Stimulated activated naive CD8-positive, alpha-beta T cell treated with anti-CD3 and anti-CD28 coated beads, Interleukin-15, Interleukin-2, amounts not matched to agents 100 ng/mL and 50 ng/mL, for 24 hours (primary cell): ENCODE measurements at regions not wholly inside any gene's neighbourhood (a gene's known extent, or its start where the extent isn't known, plus 50 kb on each side); places are given as distances from the start of the nearest gene placed in this dataset.

Experiments used
- H3K27ac Mint-ChIP-seq: one replicate; pipeline ENCODE4 v1.8.0; 2021; ENCODE audit warnings: mild to moderate bottlenecking, mixed read lengths
- H3K27me3 Mint-ChIP-seq: one replicate; pipeline ENCODE4 v1.8.0; 2021; ENCODE audit warnings: mixed read lengths
- H3K36me3 Mint-ChIP-seq: one replicate; pipeline ENCODE4 v1.8.0; 2021; ENCODE audit warnings: low read depth, mixed read lengths
- H3K4me1 Mint-ChIP-seq: one replicate; pipeline ENCODE4 v1.8.0; 2021; ENCODE audit warnings: low read depth, mixed read lengths
- H3K4me3 Mint-ChIP-seq: one replicate; pipeline ENCODE4 v1.8.0; 2021; ENCODE audit warnings: mild to moderate bottlenecking, mixed read lengths
- H3K9me3 Mint-ChIP-seq: one replicate; pipeline ENCODE4 v1.8.0; 2021; ENCODE audit warnings: mixed read lengths

- peaks cover 14% of the 10 kb centered on the region for H3K36me3 Mint-ChIP-seq
- no peak overlapping the region for H3K27ac Mint-ChIP-seq
- H3K9me3 Mint-ChIP-seq: peaks cover 9% of the 10 kb centered on the region
- peaks cover 20% of the 10 kb centered on the region for H3K4me1 Mint-ChIP-seq
- H3K27me3 Mint-ChIP-seq: peaks cover 50% of the 10 kb centered on the region
- no peak overlapping the region for H3K4me3 Mint-ChIP-seq
Measured at GRCh38 chr7:106413446-106413845, 128.7 kb upstream of the NAMPT start.

DNA sequence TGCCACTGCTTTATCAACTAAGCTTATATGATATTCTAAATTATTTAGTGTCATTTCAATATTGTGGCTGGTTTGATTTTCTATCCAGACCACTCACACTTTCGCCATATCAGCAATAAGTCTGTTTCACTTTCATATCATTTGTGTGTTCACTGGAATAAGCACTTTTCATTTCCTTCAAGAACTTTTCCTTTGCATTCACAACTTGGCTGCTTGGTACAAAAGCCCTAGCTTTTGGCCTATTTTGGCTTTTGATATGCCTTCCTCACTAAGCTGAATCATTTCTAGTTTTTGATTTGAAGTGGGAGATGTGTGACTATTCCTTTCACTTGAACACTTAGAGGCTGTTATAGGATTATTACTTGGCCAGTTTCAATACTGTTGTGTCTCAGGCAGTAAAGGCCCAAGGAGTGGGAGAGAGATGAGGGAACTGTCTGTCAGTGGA, 120.9 kb upstream of the NAMPT start:
- H3K27me3 Mint-ChIP-seq: peaks cover 44% of the 10 kb centered on the region
- H3K4me1 Mint-ChIP-seq: peaks cover 46% of the 10 kb centered on the region
- H3K4me3 Mint-ChIP-seq: peak overlapping the region; percentile 46
- H3K9me3 Mint-ChIP-seq: peaks cover 10% of the 10 kb centered on the region
- peak overlapping the region; percentile 79 for H3K27ac Mint-ChIP-seq
- peaks cover 9% of the 10 kb centered on the region for H3K36me3 Mint-ChIP-seq

DNA sequence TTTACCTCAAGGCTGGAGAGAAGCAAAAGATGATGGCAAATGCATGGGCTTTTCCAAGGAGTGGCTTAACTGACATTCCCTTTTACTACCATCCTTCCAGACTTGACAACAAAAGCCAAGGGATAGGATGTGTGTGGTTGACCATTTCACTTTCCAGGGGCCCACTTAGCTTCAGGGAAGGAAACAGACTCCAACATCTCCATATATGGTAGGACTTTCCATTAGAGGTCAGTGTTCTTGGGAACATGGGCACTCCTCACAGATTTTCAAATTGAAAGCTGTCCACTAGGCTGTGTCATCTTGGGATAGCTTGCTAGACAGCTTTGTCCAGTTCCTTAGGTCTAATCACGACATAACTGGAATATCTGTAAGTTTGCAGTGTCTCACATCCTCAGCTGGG, 118.1 kb upstream of the NAMPT start:
- Mint-ChIP-seq H3K4me3 (no peak overlapping the region), H3K27me3 (peaks cover 54% of the 10 kb centered on the region)

DNA sequence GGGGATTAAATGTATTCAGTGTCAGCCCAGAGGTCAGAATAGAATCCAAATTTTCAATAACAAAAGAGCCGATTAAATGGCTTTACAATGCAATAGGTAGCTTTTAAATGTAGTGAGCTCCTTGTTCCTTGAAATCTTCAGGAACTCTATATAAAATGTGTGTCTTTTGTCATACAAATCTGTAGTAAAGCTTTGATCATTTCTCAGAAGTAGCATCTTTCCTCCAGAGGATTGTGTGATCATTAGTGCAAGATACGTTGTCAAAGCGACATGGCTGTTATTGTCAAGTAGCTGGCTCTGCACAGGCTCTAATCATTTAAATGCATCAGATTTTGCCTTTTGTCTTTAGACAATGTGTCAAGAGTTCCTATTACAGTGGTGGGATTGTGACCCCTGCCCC, 116.1 kb upstream of the NAMPT start:
- peaks cover 28% of the 10 kb centered on the region for H3K4me1 Mint-ChIP-seq
- no peak overlapping the region for H3K4me3 Mint-ChIP-seq
- H3K27ac Mint-ChIP-seq: no peak overlapping the region
- peaks cover 69% of the 10 kb centered on the region for H3K27me3 Mint-ChIP-seq
- peaks cover 9% of the 10 kb centered on the region for H3K36me3 Mint-ChIP-seq
- H3K9me3 Mint-ChIP-seq: peaks cover 10% of the 10 kb centered on the region

More for the DNA sequence above, 118.1 kb upstream of the NAMPT start:
- H3K4me1 Mint-ChIP-seq: peaks cover 39% of the 10 kb centered on the region
- peaks cover 10% of the 10 kb centered on the region for H3K9me3 Mint-ChIP-seq
- peaks cover 9% of the 10 kb centered on the region for H3K36me3 Mint-ChIP-seq
- no peak overlapping the region for H3K27ac Mint-ChIP-seq

- Mint-ChIP-seq H3K36me3 (peaks cover 7% of the 10 kb centered on the region), H3K4me1 (peaks cover 9% of the 10 kb centered on the region), H3K9me3 (peaks cover 7% of the 10 kb centered on the region), H3K27me3 (peaks cover 78% of the 10 kb centered on the region), H3K27ac (no peak overlapping the region), H3K4me3 (no peak overlapping the region)
Measured at GRCh38 chr7:106398786-106399185, 114.0 kb upstream of the NAMPT start.

DNA sequence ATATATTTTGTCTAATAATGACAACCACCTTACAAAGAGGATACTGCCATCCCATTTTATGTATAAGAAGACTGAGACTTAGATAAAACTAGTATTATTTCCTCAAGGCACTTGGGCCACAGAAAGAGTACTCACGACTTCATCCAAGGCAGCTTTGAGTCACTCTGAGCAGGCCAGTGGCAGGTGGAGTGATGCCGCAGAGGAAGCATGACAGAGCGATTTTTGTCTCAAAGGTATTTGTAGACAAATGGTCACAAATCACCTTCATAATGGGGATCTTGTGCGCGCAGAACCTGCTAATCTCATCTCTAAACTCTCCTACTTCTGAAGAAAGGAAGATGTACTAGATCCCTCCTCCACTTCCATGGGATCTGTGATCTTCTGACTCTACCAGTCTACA, 113.2 kb upstream of the NAMPT start:
- Mint-ChIP-seq H3K4me3 (no peak overlapping the region), H3K36me3 (no peaks in the 10 kb centered on the region), H3K9me3 (no peaks in the 10 kb centered on the region), H3K27ac (no peak overlapping the region), H3K4me1 (peaks cover 3% of the 10 kb centered on the region), H3K27me3 (peaks cover 71% of the 10 kb centered on the region)

DNA sequence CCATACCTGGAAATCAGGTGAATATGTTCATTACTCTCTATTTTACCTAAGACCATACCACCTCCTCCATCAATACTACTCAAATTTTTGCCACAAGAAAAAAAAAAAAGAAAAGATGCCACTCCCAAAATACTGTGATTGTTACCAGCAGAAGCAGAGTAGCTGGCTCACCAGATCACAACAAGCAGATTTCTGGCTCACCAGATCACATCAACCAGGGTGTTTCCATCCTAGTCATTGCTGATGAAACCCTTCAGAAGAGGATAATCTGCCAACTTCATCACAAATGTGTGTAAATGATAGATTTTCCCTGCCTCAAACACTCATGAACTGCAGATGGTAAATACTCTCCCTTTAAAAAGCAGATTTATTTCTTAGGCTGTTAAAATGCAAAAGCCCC, 109.7 kb upstream of the NAMPT start:
- H3K9me3 Mint-ChIP-seq: no peaks in the 10 kb centered on the region
- H3K27me3 Mint-ChIP-seq: peaks cover 56% of the 10 kb centered on the region
- H3K27ac Mint-ChIP-seq: no peak overlapping the region
- peaks cover 3% of the 10 kb centered on the region for H3K4me1 Mint-ChIP-seq
- H3K4me3 Mint-ChIP-seq: no peak overlapping the region
- no peaks in the 10 kb centered on the region for H3K36me3 Mint-ChIP-seq

DNA sequence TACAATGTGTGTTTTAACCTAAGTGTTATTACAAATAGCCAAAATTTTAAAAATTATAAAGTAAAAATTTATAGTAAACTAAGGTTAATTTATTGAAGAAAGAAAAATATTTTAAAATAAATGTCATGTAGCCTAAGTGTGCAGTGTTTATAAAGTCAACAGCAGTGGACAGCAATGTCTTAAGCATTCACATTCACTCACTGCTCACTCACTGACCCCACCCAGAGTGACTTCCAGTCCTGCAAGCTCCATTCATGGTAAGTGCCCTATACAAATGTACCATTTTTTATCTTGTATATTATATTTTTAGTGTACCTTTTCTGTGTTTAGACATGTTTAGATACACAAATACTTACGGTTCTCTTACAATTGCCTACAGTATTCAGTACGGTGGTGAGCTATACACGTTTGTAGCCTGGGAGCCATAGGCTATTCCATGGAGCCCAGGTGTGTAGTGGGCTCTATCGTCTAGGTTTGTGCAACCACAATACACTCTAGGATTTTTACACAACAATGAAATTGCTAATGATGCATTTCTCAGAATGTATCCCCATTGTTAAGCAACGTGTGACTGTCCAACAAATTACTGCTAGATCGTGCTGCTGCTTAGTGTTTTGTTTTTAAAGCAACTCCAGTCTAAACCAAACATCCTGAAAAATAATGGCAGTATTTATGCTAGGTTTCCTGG, 108.9 kb upstream of the NAMPT start:
- Mint-ChIP-seq H3K27me3 (peaks cover 47% of the 10 kb centered on the region), H3K27ac (no peak overlapping the region), H3K36me3 (no peaks in the 10 kb centered on the region), H3K4me3 (no peak overlapping the region), H3K4me1 (peaks cover 3% of the 10 kb centered on the region), H3K9me3 (no peaks in the 10 kb centered on the region)

DNA sequence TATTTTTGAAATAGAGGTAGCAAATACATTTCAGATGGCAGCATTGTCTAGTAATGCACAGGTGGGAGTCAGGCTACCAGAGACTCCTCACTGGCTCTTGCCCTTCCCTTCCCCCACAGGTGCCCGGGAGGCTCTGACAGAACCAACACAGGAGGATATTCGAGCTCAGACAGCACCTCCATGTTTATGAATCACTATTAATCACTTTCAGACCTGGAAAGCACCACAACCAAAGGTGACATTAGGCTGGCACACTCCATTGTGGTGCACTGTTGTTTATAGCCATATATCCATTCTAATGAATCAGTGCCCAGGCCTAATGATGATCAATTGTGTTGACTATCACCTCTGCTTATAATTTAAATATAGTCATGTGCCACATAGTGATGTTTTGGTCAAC, 107.8 kb upstream of the NAMPT start:
- no peak overlapping the region for H3K4me3 Mint-ChIP-seq
- no peaks in the 10 kb centered on the region for H3K36me3 Mint-ChIP-seq
- no peaks in the 10 kb centered on the region for H3K9me3 Mint-ChIP-seq
- H3K27ac Mint-ChIP-seq: no peak overlapping the region
- H3K4me1 Mint-ChIP-seq: peaks cover 3% of the 10 kb centered on the region
- peaks cover 40% of the 10 kb centered on the region for H3K27me3 Mint-ChIP-seq

DNA sequence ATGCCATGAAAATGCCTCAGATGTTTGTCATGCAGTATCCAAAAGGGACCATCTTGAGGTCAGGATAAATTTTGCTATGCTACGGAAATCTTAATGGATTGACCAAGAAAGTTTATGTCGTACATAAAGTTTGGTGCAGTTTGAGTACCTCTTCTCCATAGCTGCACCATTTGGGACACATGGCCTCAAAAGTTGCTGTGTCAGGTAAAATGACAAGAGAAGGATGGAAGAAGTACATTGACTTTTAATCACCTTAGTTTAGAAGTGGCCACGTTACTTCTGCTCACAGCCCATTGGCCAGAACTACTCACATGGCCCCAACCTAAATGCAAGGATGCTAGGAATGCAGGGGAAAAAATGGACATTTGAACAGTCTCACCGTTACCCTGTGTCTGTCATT, 107.4 kb upstream of the NAMPT start:
- Mint-ChIP-seq H3K4me1 (peaks cover 3% of the 10 kb centered on the region), H3K9me3 (no peaks in the 10 kb centered on the region), H3K27me3 (peaks cover 36% of the 10 kb centered on the region), H3K4me3 (no peak overlapping the region), H3K36me3 (no peaks in the 10 kb centered on the region), H3K27ac (no peak overlapping the region)

- Mint-ChIP-seq H3K4me3 (no peak overlapping the region), H3K27me3 (peaks cover 9% of the 10 kb centered on the region), H3K27ac (no peak overlapping the region), H3K4me1 (peaks cover 7% of the 10 kb centered on the region), H3K9me3 (no peaks in the 10 kb centered on the region), H3K36me3 (no peaks in the 10 kb centered on the region)
Measured at GRCh38 chr7:106386958-106387357, 102.2 kb upstream of the NAMPT start.

DNA sequence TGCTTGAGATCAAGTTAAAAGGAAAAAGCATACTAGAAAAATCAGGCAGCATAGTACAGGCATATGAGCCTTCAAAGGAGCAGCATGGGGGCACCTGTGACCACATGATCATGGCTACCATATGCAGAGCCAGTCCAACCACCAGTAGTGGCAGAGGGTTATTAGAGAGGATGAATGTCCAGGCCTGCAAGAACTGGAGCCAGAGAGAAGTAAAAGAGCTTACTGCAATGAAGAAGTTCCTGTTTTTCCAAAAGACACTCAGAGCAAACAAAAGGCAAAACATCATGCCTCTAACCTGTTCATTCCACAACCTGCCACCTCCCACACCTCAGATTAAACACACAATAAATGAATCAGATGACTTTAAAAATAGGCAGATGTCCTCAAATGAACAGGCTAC, 99.6 kb upstream of the NAMPT start:
- Mint-ChIP-seq H3K4me3 (no peak overlapping the region), H3K36me3 (no peaks in the 10 kb centered on the region), H3K4me1 (peaks cover 11% of the 10 kb centered on the region), H3K9me3 (no peaks in the 10 kb centered on the region), H3K27me3 (peaks cover 18% of the 10 kb centered on the region), H3K27ac (no peak overlapping the region)

DNA sequence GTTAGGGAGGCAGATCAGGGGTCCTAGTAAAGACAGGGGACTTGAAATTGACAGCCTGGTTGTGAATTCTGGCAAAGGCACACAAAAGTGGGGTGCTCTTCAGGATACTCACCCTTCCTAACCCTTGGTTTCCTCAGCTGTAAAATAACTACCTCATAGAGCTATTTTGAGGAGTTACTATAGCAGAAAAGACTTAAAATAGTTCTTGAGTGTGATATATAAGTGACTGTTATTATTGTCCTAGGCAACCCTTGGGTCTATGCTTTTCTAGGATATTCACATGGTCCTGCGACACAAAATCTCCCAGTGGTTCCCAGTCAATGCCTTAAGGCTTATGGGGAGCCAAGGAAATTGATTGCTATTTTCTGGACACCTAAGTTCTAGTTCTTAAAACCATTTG, 98.1 kb upstream of the NAMPT start:
- H3K9me3 Mint-ChIP-seq: no peaks in the 10 kb centered on the region
- H3K4me3 Mint-ChIP-seq: no peak overlapping the region
- peaks cover 18% of the 10 kb centered on the region for H3K27me3 Mint-ChIP-seq
- H3K4me1 Mint-ChIP-seq: peaks cover 14% of the 10 kb centered on the region
- H3K36me3 Mint-ChIP-seq: no peaks in the 10 kb centered on the region
- H3K27ac Mint-ChIP-seq: no peak overlapping the region

DNA sequence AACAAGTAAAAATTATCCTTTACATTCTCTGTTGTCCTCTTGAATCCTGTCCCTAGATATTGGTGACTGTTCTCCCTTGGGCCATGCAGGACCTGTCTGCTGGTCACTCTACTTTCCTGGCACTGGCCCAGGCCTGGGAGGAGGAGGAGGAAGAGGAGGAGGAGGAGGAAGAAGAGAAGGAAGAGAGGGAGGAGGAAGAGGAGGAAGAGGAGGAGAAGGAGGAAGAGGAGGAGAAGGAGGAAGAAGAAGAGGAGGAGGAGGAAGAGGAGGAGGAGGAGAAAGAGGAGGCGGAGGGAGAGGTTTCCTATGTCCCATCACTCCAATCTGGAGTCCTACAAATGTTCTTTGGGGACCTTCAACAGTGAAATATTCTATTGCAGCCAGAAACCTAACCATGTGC, 97.3 kb upstream of the NAMPT start:
- Mint-ChIP-seq H3K27ac (no peak overlapping the region), H3K4me3 (no peak overlapping the region), H3K27me3 (peaks cover 18% of the 10 kb centered on the region), H3K4me1 (peaks cover 19% of the 10 kb centered on the region), H3K9me3 (no peaks in the 10 kb centered on the region), H3K36me3 (no peaks in the 10 kb centered on the region)

GRCh38 chr7:106381252-106381651, 96.5 kb upstream of the NAMPT start:
- no peak overlapping the region for H3K4me3 Mint-ChIP-seq
- H3K27me3 Mint-ChIP-seq: peaks cover 18% of the 10 kb centered on the region
- no peak overlapping the region for H3K27ac Mint-ChIP-seq
- H3K4me1 Mint-ChIP-seq: peaks cover 22% of the 10 kb centered on the region
- H3K36me3 Mint-ChIP-seq: no peaks in the 10 kb centered on the region
- H3K9me3 Mint-ChIP-seq: no peaks in the 10 kb centered on the region

DNA sequence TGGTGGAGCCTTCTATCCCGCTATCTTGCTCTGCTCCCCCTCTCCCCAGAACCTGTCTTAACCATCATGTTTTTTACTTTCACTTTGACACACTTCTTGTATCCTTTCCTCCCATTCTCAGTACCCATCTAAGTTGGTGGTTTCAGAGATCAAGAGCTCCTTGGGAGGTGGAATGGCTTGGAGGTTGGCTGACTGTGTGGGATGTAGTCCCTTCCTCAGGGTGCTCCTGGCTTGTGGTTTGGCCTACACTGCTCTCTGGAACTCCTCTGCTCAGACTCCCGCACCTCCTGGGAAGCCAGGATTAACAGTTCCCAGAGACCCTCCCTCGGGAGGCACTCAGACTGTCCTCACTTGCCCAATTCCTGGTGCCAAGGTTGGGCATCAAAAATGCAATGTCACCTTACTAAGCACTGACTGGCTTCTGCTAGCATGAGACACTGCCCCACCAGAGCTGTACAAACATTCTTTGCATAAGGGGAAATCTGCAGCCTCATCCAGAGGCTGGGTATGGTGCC, 93.1 kb upstream of the NAMPT start:
- Mint-ChIP-seq H3K9me3 (no peaks in the 10 kb centered on the region), H3K27me3 (peaks cover 11% of the 10 kb centered on the region), H3K4me1 (peaks cover 15% of the 10 kb centered on the region), H3K27ac (no peak overlapping the region), H3K4me3 (no peak overlapping the region), H3K36me3 (no peaks in the 10 kb centered on the region)
